ENCODE measurements at regions not wholly inside any gene's neighbourhood (a gene's known extent, or its start where the extent isn't known, plus 50 kb on each side); places are given as distances from the start of the nearest gene placed in this dataset.

- Histone ChIP-seq H3K36me3 (ENCODE audit: insufficient read depth, low read length) (no peaks in the 10 kb centered on the region), H3K4me3 (ENCODE audit: low read length) (no peak overlapping the region), H3F3A (ENCODE audit: insufficient read depth, low read length, poor library complexity, severe bottlenecking) (no peaks in the 10 kb centered on the region), H3K9me3 (ENCODE audit: low read length) (no peaks in the 10 kb centered on the region), H3K9me2 (ENCODE audit: insufficient read depth, low read length) (no peaks in the 10 kb centered on the region), H4K20me1 (ENCODE audit: insufficient read depth) (no peaks in the 10 kb centered on the region), H3K27ac (ENCODE audit: low read length) (no peak overlapping the region), H3K79me2 (replicated peaks; ENCODE audit: insufficient read depth, low read length) (no peaks in the 10 kb centered on the region), H2AFZ (ENCODE audit: low read depth, low read length) (no peak overlapping the region), H3K27me3 (ENCODE audit: insufficient read depth, low read depth, low read length) (no peaks in the 10 kb centered on the region), H3K4me2 (ENCODE audit: low read length) (no peak overlapping the region), H3K9ac (ENCODE audit: low read length) (no peak overlapping the region)
- TF ChIP-seq EP300 (conservative IDR thresholded peaks at IDR 0.05; ENCODE audit: poor library complexity, severe bottlenecking) = no peak
- no peak for TF ChIP-seq REST (IDR thresholded peaks at IDR 0.05; ENCODE audit: borderline replicate concordance)
- no peak for TF ChIP-seq RAD21 (conservative IDR thresholded peaks at IDR 0.05)
- TF ChIP-seq POLR2AphosphoS5 (IDR thresholded peaks at IDR 0.05) = no peak
- no peak for TF ChIP-seq TAF1 (IDR thresholded peaks at IDR 0.05; ENCODE audit: low read depth)
- no peak for TF ChIP-seq MXI1 (conservative IDR thresholded peaks at IDR 0.05; ENCODE audit: poor library complexity, severe bottlenecking)
- no peak for TF ChIP-seq EZH2 (IDR thresholded peaks at IDR 0.05; ENCODE audit: borderline replicate concordance, insufficient read depth, low read length, poor library complexity, severe bottlenecking)
- TF ChIP-seq SMC3 (conservative IDR thresholded peaks at IDR 0.05; ENCODE audit: poor library complexity) = no peak
- no peak for TF ChIP-seq CTCF (IDR thresholded peaks at IDR 0.05; ENCODE audit: poor library complexity, severe bottlenecking)
Measured at GRCh38 chr1:30413111-30413440, 310.3 kb downstream of the MATN1 start.

- no peak overlapping the region for H3K4me2 ChIP-seq (ENCODE audit: low read length)
- H3K27me3 ChIP-seq (ENCODE audit: insufficient read depth, low read depth, low read length) = no peaks in the 10 kb centered on the region
- no peaks in the 10 kb centered on the region for H4K20me1 ChIP-seq (ENCODE audit: insufficient read depth)
- H3K9me2 ChIP-seq (ENCODE audit: insufficient read depth, low read length) = no peaks in the 10 kb centered on the region
- H3F3A ChIP-seq (ENCODE audit: insufficient read depth, low read length, poor library complexity, severe bottlenecking) = no peaks in the 10 kb centered on the region
- TF ChIP-seq REST (IDR thresholded peaks at IDR 0.05; ENCODE audit: borderline replicate concordance) (no peak), EP300 (conservative IDR thresholded peaks at IDR 0.05; ENCODE audit: poor library complexity, severe bottlenecking) (peak; percentile 20)
- no peaks in the 10 kb centered on the region for H3K79me2 ChIP-seq (replicated peaks; ENCODE audit: insufficient read depth, low read length)
- H3K27ac ChIP-seq (ENCODE audit: low read length) = no peak overlapping the region
- no peak overlapping the region for H2AFZ ChIP-seq (ENCODE audit: low read depth, low read length)
- H3K9ac ChIP-seq (ENCODE audit: low read length) = no peak overlapping the region
- H3K9me3 ChIP-seq (ENCODE audit: low read length) = no peaks in the 10 kb centered on the region
- H3K4me3 ChIP-seq (ENCODE audit: low read length) = no peak overlapping the region
- no peaks in the 10 kb centered on the region for H3K36me3 ChIP-seq (ENCODE audit: insufficient read depth, low read length)
Measured at GRCh38 chr1:30412241-30413110, 310.9 kb downstream of the MATN1 start.

Data from neural cell (in vitro differentiated cells).